ENCODE measurements at regions not wholly inside any gene's neighbourhood (a gene's known extent, or its start where the extent isn't known, plus 50 kb on each side); places are given as distances from the start of the nearest gene placed in this dataset.

DNA sequence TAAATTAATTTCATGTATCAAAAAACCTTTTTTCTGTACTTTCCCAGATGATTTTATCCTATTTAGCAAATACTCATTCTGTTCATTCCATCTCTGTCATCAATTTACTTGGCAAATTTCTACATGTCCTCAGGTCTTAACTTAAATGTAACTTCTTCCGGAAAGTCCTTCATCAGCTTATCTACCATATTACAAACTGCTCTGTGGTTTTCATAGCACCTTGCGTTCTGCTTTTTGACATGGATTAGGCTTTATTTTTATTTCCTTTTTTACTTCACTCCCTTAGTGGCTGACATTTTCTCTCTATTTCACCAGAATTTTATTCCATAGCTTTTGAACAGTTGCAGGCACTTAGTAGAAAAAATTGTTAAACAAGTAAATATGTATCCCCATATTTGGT, 1040.8 kb downstream of the TAF11L14 start:
- TF ChIP-seq CTCF (IDR thresholded peaks at IDR 0.05) (no peak), POLR2A (IDR thresholded peaks at IDR 0.05) (no peak), POLR2AphosphoS5 (IDR thresholded peaks at IDR 0.05) (no peak), EP300 (IDR thresholded peaks at IDR 0.05) (no peak)
